ENCODE measurements at regions not wholly inside any gene's neighbourhood (a gene's known extent, or its start where the extent isn't known, plus 50 kb on each side); places are given as distances from the start of the nearest gene placed in this dataset.

GRCh38 chr11:90723475-90723874 lies 500.6 kb upstream of the CHORDC1 start:
- TF ChIP-seq EZH2 (IDR thresholded peaks at IDR 0.05; ENCODE audit: borderline replicate concordance, insufficient read depth, low read depth, low read length, poor library complexity, severe bottlenecking), result no peak
- Histone ChIP-seq H3K27me3 (replicated peaks in 1 of 4; ENCODE audit: control extremely low read depth in 1 of 4, control insufficient read depth in 3 of 4, insufficient read depth in 4 of 4, low read length in 3 of 4) (no peaks in the 10 kb centered on the region), H3K36me3 (replicated peaks in 1 of 2; ENCODE audit: control extremely low read depth in 1 of 2, control insufficient read depth in 1 of 2, extremely low read depth in 1 of 2, insufficient read depth in 2 of 2, low read length in 1 of 2) (no peaks in the 10 kb centered on the region), H3K4me2 (replicated peaks; ENCODE audit: low read depth, low read length, poor library complexity, severe bottlenecking) (no peak overlapping the region), H3K4me3 (ENCODE audit: control extremely low read depth in 1 of 5, extremely low read depth in 1 of 5, insufficient read depth in 1 of 5, low read depth in 2 of 5, low read length in 4 of 5) (no peak overlapping the region), H3K4me1 (ENCODE audit: control insufficient read depth in 2 of 2, insufficient read depth in 2 of 2, low read length in 2 of 2) (no peaks in the 10 kb centered on the region), H3K9ac (ENCODE audit: low read length) (no peak overlapping the region), H3K27ac (ENCODE audit: low read length in 2 of 2) (no peak overlapping the region), H4K20me1 (ENCODE audit: control insufficient read depth, insufficient read depth, low read length, poor library complexity, severe bottlenecking) (no peaks in the 10 kb centered on the region), H3K79me2 (ENCODE audit: control insufficient read depth, insufficient read depth, low read length) (no peaks in the 10 kb centered on the region), H3K9me3 (ENCODE audit: control extremely low read depth in 1 of 3, control insufficient read depth in 2 of 3, insufficient read depth in 1 of 3, low read length in 2 of 3) (peaks cover 0 to 4% (median 1%) of the 10 kb centered on the region in 3 donors), H2AFZ (ENCODE audit: insufficient read depth, low read depth, low read length, poor library complexity, severe bottlenecking) (no peak overlapping the region)
- Mint-ChIP-seq H3K27me3 (no peaks in the 10 kb centered on the region), H3K9me3 (ENCODE audit: insufficient read depth) (no peaks in the 10 kb centered on the region), H3K4me1 (no peaks in the 10 kb centered on the region), H3K4me3 (no peak overlapping the region), H3K27ac (no peak overlapping the region)
- ATAC-seq (ENCODE audit: low read depth), result no peak
- POLR2A ChIA-PET, result no interaction called here
- CTCF ChIA-PET, result no interaction called here
- intact Hi-C loops (cut with micrococcal nuclease), result no loop called here
- WGBS (ENCODE audit: insufficient coverage), result no CpG with 5 or more reads among the region's 3 CpGs
- DNase-seq, result no peak

DNA sequence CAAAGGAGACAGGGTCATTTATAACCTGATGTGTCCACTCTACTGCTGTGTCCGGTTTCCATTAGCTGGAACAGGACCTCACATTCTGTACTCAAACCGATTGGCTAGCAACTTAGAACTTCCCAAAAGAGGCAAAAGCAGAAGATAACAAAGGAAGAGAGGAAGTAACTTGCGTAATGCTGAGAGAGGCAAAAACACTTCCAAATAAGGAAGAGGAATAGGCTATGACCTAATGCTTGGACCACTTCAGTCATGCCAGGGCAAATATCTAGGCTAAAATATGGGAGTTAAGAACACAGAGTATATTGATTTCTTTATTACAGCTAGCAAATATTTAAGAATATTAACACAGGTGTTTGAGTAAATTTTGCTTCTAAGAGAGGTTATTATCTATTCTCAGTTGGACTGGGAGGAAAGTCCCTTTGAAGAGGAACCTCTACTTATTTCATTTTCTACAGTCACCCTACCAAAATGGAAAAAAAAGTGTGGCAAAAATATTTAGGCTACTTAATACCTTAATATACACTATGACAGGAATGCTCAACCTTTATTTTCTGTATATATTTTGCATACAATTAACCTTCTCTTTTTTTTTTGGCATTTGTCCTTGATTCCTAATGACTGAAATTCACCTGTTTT lies 499.8 kb upstream of the CHORDC1 start:
- ChIA-PET CTCF (no interaction called here), POLR2A (no interaction called here)
- no peaks in the 10 kb centered on the region for H3K9me3 Mint-ChIP-seq (ENCODE audit: insufficient read depth)
- H3K27me3 ChIP-seq (replicated peaks in 1 of 4; ENCODE audit: control extremely low read depth in 1 of 4, control insufficient read depth in 3 of 4, insufficient read depth in 4 of 4, low read length in 3 of 4), result no peaks in the 10 kb centered on the region
- H3K4me1 ChIP-seq (ENCODE audit: control insufficient read depth in 2 of 2, insufficient read depth in 2 of 2, low read length in 2 of 2), result no peaks in the 10 kb centered on the region
- no peak overlapping the region for H3K27ac ChIP-seq (ENCODE audit: low read length in 2 of 2)
- DNase-seq (no peak), ATAC-seq (ENCODE audit: low read depth) (no peak)
- no peaks in the 10 kb centered on the region for H3K27me3 Mint-ChIP-seq
- intact Hi-C loops (cut with micrococcal nuclease), result no loop called here
- H3K79me2 ChIP-seq (ENCODE audit: control insufficient read depth, insufficient read depth, low read length), result no peaks in the 10 kb centered on the region
- no peak overlapping the region for H3K4me2 ChIP-seq (replicated peaks; ENCODE audit: low read depth, low read length, poor library complexity, severe bottlenecking)
- no peak overlapping the region for H3K4me3 Mint-ChIP-seq
- H3K9me3 ChIP-seq (ENCODE audit: control extremely low read depth in 1 of 3, control insufficient read depth in 2 of 3, insufficient read depth in 1 of 3, low read length in 2 of 3), result peaks cover 0 to 4% (median 0%) of the 10 kb centered on the region in 3 donors
- H3K9ac ChIP-seq (ENCODE audit: low read length), result no peak overlapping the region
- H3K4me1 Mint-ChIP-seq, result no peaks in the 10 kb centered on the region
- no peaks in the 10 kb centered on the region for H4K20me1 ChIP-seq (ENCODE audit: control insufficient read depth, insufficient read depth, low read length, poor library complexity, severe bottlenecking)
- no peak overlapping the region for H3K27ac Mint-ChIP-seq
- H2AFZ ChIP-seq (ENCODE audit: insufficient read depth, low read depth, low read length, poor library complexity, severe bottlenecking), result no peak overlapping the region
- 100% methylated on average over 1 of the region's 3 CpGs for WGBS (ENCODE audit: insufficient coverage)
- H3K36me3 ChIP-seq (replicated peaks in 1 of 2; ENCODE audit: control extremely low read depth in 1 of 2, control insufficient read depth in 1 of 2, extremely low read depth in 1 of 2, insufficient read depth in 2 of 2, low read length in 1 of 2), result no peaks in the 10 kb centered on the region
- H3K4me3 ChIP-seq (ENCODE audit: control extremely low read depth in 1 of 5, extremely low read depth in 1 of 5, insufficient read depth in 1 of 5, low read depth in 2 of 5, low read length in 4 of 5), result no peak overlapping the region
- TF ChIP-seq, protein P1, sequence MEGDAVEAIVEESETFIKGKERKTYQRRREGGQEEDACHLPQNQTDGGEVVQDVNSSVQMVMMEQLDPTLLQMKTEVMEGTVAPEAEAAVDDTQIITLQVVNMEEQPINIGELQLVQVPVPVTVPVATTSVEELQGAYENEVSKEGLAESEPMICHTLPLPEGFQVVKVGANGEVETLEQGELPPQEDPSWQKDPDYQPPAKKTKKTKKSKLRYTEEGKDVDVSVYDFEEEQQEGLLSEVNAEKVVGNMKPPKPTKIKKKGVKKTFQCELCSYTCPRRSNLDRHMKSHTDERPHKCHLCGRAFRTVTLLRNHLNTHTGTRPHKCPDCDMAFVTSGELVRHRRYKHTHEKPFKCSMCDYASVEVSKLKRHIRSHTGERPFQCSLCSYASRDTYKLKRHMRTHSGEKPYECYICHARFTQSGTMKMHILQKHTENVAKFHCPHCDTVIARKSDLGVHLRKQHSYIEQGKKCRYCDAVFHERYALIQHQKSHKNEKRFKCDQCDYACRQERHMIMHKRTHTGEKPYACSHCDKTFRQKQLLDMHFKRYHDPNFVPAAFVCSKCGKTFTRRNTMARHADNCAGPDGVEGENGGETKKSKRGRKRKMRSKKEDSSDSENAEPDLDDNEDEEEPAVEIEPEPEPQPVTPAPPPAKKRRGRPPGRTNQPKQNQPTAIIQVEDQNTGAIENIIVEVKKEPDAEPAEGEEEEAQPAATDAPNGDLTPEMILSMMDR (IDR thresholded peaks at IDR 0.05), result no peak
- TF ChIP-seq EZH2 (IDR thresholded peaks at IDR 0.05; ENCODE audit: borderline replicate concordance, insufficient read depth, low read depth, low read length, poor library complexity, severe bottlenecking), result no peak
